Muscle of back (tissue), 3 donors: ENCODE measurements at regions not wholly inside any gene's neighbourhood (a gene's known extent, or its start where the extent isn't known, plus 50 kb on each side); places are given as distances from the start of the nearest gene placed in this dataset.

ENCODE experiments used
- DNase-seq, 3 donors: peaks; one replicate each; pipeline versions ENCODE4 v3.0.0 to v3.0.0-alpha.2; 2013

- DNase-seq, result no peak
Observed at GRCh38 chr20:19928328-19929011, 88.7 kb upstream of the NAA20 start.

GRCh38 chr20:19929012-19929360, 88.2 kb upstream of the NAA20 start:
- no peak for DNase-seq

- DNase-seq, result no peak
Observed at GRCh38 chr20:19929481-19930145, 87.5 kb upstream of the NAA20 start.

GRCh38 chr20:19930426-19930825, 86.7 kb upstream of the NAA20 start:
- no peak for DNase-seq

- DNase-seq, result peak; percentile 67 to 83 (median 74)
Observed at GRCh38 chr20:19932170-19932667, 84.9 kb upstream of the NAA20 start.

- peak in 2 of 3 donors; percentile 51 to 72 for DNase-seq
Observed at GRCh38 chr20:19934792-19935491, 82.2 kb upstream of the NAA20 start.

GRCh38 chr20:19935842-19936241, 81.3 kb upstream of the NAA20 start:
- no peak for DNase-seq

- DNase-seq, result peak in 1 of 3 donors; percentile 27
Observed at GRCh38 chr20:19936466-19937200, 80.5 kb upstream of the NAA20 start.

GRCh38 chr20:19937218-19937617, 79.9 kb upstream of the NAA20 start:
- DNase-seq, result peak in 1 of 3 donors; percentile 43

- no peak for DNase-seq
Observed at GRCh38 chr20:19937651-19938420, 79.3 kb upstream of the NAA20 start.

GRCh38 chr20:19938421-19939090, 78.6 kb upstream of the NAA20 start:
- no peak for DNase-seq

GRCh38 chr20:19940988-19941460, 76.1 kb upstream of the NAA20 start:
- no peak for DNase-seq

- DNase-seq, result no peak
Observed at GRCh38 chr20:19942611-19943010, 74.6 kb upstream of the NAA20 start.

- DNase-seq, result peak in 1 of 3 donors; percentile 34
Observed at GRCh38 chr20:19943061-19943521, 74.1 kb upstream of the NAA20 start.

- DNase-seq, result no peak
Observed at GRCh38 chr20:19944772-19945459, 72.2 kb upstream of the NAA20 start.

GRCh38 chr20:19945732-19946670, 71.2 kb upstream of the NAA20 start:
- DNase-seq, result no peak

GRCh38 chr20:19947611-19948264, 69.4 kb upstream of the NAA20 start:
- DNase-seq, result peak in 1 of 3 donors; percentile 30
